GM12891 (cell line): ENCODE measurements at regions not wholly inside any gene's neighbourhood (a gene's known extent, or its start where the extent isn't known, plus 50 kb on each side); places are given as distances from the start of the nearest gene placed in this dataset.

Experiments used
- POLR2A ChIP-seq: IDR thresholded peaks from 2 replicates; pipeline ENCODE4 v1.6.1; 2011; ENCODE audit warnings: low read depth, low read length, control low read depth
- POLR2AphosphoS5 ChIP-seq: IDR thresholded peaks from 2 replicates; pipeline ENCODE4 v1.6.1; 2011; ENCODE audit warnings: low read depth, low read length, control low read depth
- POU2F2 ChIP-seq: IDR thresholded peaks from 2 replicates; pipeline ENCODE4 v1.6.1; 2011; ENCODE audit warnings: low read depth, mild to moderate bottlenecking, control low read depth, low read length, moderate library complexity
- TAF1 ChIP-seq: IDR thresholded peaks from 2 replicates; pipeline ENCODE4 v1.6.1; 2011; ENCODE audit warnings: low read depth, low read length, control low read depth

DNA sequence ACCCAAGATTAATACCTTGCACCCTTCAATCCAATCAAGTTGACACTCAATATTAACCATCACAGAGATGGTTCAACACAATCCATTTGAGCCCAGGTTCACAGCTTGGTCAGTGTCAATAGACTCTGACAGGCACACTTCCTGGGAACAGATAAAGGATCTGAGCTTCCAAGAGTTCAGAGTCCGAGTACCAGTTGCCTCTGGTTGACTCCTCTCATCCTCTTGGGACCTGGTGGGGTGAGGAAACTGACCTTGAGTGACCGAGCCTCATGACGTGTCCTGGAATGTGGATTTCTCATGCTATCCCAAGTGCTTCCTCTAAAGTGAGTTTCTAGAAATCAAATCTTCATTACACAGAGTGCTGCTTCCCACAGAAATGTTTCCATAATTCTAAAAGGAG, 162.0 kb downstream of the CYP26A1 start:
- no peak for TF ChIP-seq POLR2AphosphoS5
- no peak for TF ChIP-seq TAF1
- TF ChIP-seq POLR2A, result no peak
- no peak for TF ChIP-seq POU2F2
